GM18858 (cell line): ENCODE measurements at regions not wholly inside any gene's neighbourhood (a gene's known extent, or its start where the extent isn't known, plus 50 kb on each side); places are given as distances from the start of the nearest gene placed in this dataset.

Source experiments
- ATAC-seq: cut with Tn5 transposase; IDR thresholded peaks from one replicate; pipeline ENCODE4 v1.9.1; 2021; ENCODE audit not compliant: unreplicated experiment

DNA sequence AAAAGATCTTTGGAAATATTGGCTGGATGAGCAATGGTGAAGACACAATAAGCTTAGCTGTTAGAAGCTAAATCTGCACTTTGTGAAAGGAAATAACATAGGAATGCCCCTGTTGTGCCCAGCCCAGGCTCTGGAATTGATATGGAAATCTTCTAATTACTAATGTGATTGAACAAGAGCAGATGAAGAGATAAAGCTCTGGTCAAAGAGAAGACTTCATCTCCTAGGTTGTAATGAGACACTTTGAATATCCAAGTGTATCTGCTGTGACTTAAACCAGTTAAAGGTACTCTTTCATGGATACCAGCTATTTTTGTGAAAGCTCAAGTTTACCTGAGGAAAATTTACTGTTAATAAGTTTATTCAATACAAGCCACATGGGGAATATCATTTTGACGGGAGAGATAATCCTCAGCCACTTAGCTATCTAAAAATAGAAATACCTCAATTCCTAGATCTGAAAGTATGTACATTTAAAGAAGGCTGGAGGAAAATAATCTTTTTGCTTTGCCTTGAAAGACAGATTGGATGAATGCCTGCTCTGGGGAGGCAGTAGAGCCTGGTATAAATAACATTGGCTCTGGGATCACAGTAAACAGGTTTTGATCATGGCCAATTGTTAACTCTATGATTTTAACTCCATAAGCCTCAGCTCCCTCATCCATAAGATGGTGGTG, 494.0 kb upstream of the B3GALT2 start:
- ATAC-seq = no peak

DNA sequence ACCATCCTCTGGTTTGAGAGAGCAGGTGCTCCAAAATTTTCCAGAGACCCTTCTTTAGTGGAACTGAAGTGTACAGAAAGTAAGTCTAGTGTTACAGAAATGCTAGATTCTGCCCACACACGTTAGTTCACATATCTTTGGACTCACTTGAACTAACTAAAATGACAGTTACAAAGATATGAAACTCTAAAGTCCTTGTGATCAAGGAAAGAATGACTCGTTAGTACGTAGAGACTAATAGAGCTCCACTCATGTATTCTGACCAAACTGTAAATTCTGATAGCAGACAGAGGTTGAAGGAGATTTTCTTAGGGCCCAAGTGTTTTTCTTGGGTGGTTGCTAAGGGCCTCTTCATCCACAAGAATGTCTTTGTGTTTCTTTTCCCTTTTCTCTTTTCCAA, 491.5 kb upstream of the B3GALT2 start:
- ATAC-seq = no peak

DNA sequence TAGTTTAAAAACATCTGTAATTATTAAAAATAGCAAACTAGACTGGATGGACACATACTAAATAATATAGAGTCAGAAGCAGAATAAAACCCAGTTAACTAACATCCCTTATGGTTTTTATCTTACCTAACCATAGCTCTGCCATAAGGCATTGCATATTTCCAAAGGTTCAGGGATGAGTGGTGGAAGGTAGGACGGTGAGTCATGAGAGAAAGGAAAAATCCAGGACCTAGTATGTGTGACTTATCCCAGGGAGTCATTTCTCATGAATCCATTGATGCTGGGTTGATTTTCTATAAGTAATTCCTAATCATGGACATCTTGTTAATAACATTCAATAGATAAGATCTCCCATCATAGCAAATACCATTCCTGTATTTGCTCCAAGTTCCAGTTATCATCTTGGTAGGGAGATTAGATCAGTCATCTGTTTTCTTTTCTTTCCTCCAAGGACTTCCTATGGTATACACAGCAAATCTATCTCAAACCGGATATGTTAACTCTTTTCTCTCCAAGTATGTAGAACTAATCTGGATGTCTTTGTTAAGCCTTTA, 490.7 kb upstream of the B3GALT2 start:
- ATAC-seq = no peak

DNA sequence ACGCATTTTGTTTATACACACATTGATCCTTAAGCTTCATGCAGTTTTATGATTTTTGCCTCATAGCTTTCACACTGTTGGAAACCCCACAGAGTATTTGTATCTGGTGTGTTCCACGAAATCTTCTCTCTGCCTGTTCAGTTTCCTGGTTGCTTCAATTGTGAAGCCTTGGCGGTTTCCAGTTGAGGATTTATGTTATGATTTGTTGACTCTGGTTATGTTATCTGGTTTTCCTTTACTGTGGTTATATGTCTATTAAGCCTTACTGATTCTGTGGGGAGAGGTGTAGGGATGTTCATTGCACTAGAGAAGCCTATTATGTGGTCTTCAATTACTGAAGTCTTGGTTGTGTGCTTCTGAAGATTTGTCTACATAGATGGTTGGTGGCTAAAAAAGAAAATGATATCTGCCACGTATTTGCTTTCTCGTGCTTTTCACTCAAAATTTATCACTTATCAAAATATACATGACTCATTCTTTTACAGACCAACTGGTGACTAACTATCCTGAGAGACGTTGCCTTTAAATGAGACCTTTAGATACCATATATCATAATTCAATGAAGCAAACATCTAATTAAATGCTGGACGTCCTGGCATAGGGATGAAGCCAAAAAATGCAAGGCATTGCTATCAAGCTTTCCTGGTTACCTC, 488.0 kb upstream of the B3GALT2 start:
- no peak for ATAC-seq

DNA sequence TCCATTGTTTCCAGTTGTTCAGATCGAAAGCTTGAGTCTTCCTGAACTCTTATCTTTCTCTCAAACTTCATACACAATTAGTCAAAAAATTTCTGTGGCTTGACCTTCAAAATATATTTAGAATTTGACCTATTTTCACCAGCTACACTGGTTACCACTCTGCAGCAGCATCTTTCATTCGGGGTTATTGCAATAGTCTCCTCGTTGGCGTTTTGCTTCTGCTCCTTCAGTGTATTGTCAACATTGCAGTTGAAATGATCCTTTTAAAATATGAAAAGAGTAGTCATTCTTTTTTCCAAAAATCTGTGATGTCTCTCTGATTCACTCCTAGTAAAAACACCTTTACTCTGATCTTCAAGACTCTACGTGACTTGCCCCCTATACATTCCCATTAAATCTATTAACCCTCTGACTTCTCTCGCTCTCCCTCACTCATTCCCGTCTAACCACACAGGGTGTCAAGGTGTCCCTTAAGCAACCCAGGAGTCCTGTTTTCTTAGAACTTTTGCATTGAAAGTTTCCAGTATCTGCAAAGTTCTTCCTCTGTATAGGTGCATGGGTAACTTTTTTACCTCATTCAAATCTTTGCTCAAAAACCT, 480.2 kb upstream of the B3GALT2 start:
- no peak for ATAC-seq

DNA sequence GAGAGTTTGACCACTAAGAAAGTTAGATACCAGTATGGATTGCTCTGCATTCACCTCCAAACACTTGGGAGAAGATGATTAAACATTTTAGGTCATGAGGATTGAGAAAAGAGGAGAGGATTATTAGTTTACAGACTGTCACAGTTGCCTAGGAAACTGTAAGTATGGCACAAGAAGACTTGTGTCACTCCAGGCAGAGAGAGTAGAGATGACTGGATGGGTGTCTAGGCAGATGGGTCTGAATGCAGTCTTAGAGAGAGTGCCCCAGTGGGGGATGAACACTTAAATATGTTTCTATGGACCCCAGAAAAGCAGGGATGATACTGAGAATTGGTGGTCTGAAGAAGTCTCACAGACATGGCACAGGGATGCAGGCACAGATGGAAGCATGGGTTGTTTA, 477.6 kb upstream of the B3GALT2 start:
- no peak for ATAC-seq

DNA sequence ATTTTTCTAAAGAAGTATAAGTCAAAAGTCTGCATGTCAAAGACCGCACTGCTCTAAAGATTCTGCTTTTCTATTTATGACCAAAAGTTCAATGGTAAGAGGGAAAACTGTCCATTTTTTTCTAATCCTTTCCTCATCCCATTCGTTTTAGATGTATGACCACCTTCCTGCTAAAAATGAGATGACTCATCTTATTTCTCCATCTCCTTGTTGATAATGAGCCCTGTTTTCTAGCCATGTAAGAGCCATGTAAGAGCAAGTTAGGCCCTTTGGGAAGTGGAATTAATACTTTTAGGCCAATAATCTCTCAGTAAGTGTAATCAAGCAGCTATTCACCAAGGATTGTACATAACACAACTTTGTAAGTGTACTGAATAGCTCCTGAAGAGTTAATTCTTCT, 475.6 kb upstream of the B3GALT2 start:
- ATAC-seq = no peak

DNA sequence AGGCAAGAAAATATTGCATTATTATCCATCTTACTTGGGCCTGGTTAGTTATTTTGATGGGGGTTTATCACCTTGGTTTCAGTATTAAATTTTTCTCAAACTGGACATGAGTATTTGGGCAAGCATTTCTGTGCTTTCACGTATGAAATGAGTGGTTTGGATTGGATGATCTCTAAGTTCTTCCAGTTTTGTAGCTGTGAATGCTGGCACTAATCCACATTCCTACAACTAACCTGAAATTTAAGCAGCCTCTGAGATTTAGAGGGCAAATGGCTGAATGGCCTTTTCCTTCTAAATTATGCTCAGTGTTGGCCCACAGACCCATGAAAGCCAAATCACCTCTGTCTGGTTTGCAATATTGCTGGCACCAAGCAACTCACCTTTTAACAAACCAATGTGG, 475.0 kb upstream of the B3GALT2 start:
- no peak for ATAC-seq

DNA sequence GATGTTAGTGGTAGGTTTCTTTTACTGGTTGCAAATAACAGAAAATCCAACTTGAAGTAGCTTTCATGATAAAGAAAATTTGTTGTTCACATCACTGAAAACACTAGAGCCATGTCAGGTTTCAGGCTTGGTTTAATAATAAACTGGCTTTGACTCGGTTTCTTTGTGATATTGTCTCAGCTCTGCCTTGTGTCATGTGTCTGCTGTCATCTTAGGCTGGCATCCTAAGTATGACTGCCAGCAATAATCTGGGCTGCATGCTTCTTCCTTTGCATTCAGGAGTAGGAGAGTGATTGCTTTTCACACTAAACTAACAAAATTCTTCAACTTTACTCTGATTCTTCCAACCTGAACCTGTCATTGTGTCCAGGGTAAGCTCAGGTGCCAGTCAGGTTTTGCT, 474.0 kb upstream of the B3GALT2 start:
- ATAC-seq = no peak

DNA sequence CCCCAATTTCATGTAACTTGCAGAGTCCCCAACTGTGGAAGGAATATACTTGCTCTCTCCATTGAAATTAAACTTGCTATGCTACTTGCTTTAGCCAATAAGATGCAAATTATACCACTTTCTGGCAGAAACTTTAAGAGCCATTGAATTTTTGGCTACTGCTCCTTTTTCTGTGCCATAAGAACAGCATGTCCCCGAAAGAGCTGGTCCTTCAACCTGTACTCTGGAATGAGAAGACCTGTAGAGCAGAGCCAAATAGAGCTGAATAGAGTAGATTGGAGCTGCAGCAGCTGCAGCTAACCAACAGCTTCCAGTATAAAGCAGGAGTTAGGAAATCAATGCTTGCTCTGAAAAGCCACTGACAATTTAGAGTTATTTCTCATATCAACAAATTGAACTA, 472.3 kb upstream of the B3GALT2 start:
- ATAC-seq = no peak

DNA sequence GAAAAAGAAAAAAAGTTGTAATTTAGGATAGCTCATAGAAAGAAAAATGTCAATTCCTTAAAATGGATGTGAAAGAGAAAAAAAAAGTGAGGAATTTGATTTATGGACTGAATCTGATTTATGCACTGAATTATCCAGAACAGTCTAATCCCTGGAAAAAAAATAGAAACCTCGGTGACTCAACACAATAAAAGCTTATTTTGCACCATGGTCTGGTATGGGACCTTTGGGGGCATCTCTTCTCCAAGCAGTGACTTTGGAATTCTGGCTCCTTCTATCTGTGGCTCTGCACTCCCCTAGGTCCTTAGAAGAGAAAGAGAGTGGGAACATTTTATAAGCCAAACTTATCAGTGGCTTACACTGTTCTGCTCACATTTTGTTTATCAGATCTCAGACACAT, 471.7 kb upstream of the B3GALT2 start:
- ATAC-seq = no peak

DNA sequence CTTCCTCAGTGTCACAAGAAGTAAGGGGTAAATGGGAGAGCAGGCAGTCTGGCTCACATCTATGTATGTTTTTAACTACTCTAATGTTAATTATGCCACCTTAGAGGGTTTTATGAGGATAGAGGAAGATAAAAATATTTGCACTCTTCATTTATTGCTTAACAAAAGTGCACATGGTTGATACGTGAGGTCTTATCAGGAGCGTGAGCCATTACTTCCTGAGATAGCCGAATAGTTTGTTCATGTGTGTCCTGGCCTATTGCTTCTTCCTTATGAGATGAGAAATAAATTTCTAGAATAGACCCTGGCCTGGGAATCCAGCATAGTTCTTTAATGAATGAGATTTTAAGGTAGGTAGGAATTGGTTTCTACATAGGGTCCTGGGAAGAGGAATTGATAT, 471.1 kb upstream of the B3GALT2 start:
- no peak for ATAC-seq

DNA sequence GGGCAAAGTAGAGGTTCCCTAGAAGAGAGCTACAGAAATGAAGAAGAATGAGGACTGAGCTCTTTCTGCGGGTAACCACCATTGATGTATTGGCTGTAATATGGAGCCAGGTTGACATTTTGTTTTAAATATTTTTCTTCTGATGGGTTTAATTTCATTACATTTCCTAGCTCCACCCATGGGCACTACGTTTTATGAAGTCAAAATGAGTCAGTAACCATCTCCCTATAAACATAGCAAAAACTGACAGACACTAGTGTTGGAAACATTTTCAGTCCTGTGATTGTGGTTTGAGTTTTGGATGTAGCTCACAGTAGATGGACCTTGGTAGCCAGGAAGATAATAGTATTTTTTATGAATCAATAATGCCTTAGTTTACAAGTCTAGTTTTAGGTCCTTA, 470.4 kb upstream of the B3GALT2 start:
- no peak for ATAC-seq

DNA sequence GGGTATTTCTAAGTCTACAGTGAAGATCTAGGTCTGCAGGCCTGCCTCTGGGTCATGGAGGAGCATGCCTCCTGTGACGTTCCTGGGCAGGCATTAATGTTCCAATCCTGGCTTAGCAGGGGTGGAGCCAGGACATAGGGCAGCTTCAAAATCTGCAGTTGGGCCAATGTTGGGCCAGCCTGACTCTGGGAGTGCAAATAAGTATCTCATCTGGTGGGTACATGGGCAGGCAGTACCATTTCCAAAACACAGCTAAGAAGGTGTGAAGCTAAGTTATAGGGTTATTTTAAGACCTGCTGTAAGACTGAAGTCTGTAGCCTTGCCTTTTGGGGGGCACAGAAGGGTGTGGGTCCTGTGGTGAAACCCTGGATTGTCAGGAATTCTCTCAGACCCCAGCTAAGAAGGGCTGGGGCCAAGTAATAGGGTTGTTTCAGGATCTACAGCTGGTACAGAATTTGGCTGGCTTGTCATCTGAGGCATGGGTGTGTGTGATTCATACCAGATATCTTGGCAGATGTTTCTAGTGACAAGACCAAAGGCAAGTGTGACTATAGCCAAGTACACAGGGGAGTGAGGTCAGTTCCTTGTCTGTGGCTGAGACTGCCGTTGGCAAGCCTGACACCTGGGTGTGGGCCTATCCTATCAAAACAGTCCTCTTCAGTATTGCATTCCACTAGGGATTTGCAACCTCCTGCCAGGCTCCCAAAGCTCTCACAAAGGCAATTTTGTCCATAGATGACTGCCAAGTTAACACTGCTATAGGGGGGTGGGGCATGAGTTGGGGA, 468.7 kb upstream of the B3GALT2 start:
- ATAC-seq = no peak

DNA sequence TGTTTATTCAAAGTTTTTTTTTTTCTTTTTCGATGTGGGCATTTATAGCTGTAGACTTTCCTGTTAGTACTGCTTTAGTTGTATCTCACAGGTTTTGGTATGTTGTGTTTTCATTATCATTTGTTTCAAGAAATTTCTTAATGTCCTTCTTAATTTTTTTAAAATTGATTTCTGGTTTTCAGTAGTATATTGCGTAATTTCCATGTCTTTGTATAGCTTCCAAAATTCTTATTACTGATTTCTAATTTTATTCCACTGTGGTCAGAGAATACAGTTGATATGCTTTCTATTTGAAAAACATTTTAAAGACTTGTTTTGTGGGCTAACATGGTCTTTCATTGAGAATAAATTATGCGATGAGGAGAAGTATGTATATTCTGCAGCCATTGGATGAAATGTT, 463.2 kb upstream of the B3GALT2 start:
- ATAC-seq = no peak

DNA sequence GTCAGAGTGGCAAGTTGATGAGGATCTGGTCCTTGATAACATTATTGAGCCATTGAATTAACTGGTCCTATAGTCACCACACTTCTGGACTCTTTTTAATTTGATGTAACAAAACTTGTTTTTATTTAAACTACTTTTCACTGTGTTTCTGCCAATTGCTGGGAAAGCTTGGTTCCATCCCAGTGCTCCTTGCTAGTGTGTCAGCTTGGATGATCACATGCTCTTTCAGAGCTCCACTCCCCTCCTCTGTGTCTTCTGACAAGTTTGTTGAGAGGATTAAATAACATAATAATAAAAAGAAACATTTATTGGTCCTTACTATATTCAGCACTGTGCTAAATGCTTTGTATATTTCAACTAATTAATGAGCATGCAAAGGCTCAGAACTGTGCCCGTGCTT, 448.5 kb upstream of the B3GALT2 start:
- ATAC-seq = no peak

DNA sequence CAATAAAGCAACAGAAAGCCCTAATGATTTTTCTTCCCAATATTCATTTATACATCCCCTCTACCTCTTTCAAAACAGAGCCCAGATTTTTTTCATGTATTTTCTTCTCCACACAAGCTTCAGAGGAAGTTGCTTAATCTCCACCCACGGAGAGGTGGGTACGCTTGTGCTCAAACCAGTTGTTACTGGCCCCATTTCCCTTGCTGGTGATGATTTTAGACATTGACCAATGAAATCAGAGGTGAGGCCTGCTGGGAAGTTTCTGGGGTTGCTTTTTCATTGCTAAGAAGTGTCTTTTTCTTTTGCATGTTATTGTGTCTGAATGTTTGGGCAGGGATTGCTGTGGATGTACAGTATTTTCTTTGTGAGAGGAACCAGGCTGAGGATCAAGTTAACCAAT, 448.1 kb upstream of the B3GALT2 start:
- no peak for ATAC-seq

DNA sequence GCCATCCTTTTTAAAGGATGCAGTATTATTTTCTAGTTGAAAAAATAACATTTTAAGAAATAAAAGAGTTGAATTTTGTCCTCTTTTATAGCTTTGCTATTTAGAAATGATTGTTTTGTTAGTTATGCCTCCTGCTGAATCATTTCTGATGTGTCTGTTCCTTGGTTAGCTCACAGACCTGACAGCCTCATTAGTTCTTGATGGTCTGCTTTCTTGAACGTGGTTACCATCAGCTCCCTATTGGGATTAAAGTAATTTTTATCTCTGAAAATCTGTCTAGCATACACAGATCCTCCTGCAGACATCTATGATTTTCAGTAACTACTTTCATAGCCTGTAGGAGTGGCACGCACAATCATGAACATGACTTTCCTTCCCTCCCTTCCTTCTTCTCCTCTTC, 447.6 kb upstream of the B3GALT2 start:
- no peak for ATAC-seq

DNA sequence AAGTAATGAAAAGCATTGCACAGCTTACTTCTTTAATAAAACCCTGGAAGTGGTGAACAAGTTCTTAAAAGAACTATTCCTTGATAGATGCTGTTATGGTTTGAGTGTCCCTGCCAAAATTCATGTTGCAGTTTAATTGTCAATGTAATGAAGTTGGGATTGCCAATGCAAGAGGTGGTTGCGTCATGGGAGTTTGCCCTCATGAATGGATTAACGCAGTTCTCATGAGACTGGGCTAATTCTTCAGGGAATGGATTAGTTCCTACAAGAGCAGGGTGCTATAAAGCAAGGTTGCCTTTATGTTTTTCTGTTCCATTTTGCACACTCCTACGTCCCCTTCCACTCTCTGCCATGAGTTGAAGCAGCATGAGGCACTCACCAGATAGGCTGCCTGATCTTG, 446.7 kb upstream of the B3GALT2 start:
- no peak for ATAC-seq

DNA sequence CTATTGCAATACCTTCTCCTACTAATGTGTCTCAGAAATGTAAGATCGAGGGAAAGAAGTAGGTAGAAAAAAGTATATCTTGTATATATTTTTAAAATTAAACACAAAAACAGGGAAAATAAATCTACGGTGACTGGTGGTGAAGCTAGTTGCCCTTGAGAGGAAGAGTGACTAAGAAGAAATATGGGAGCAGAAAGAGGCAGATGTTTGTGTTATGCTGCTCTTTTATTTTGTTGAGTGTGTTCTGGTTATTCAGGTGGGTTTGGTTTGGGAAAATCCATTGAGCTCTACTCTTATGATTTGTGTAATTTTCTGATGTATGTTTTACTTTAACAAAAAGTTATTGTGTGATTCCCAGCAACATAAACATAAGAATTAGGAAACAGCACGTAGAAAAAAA, 444.9 kb upstream of the B3GALT2 start:
- no peak for ATAC-seq

DNA sequence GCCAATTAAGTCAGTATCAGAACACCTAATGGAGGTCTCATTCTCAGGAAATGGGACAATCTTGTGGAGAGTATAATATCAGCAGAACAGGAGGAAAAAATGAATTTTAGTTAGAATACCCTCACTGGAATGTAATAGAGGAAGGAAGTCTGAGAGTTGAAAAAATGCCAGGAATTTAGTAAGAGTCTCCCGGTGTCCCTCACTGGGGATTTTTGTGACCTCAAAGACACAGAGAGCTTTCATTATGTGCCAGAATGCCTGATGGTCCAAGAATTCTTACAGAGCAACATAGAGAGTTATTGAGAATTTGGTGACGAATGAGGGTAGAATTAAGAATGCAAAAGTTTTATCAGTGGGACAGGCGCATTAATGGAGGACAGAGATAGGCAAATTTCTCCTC, 443.5 kb upstream of the B3GALT2 start:
- no peak for ATAC-seq

DNA sequence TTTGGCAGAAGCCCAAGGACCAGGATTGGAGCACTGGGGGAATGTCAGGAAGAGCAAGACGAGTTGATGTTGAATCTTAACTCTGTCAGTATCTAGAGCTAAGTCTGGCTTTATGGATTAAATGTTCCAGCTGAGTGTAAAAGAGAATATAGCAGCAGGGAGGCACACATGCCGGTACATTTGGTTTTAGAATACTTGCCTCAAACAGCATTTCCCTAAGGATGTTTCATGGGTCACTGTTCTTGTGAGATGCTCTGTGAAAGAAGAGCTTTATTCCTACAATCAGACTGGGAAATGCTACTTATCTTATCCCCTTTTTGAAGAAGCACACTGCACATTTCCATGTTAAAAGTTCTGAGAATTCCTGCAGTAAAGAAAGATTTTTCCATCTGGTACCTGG, 440.3 kb upstream of the B3GALT2 start:
- no peak for ATAC-seq
